ENCODE measurements at regions not wholly inside any gene's neighbourhood (a gene's known extent, or its start where the extent isn't known, plus 50 kb on each side); places are given as distances from the start of the nearest gene placed in this dataset.

DNA sequence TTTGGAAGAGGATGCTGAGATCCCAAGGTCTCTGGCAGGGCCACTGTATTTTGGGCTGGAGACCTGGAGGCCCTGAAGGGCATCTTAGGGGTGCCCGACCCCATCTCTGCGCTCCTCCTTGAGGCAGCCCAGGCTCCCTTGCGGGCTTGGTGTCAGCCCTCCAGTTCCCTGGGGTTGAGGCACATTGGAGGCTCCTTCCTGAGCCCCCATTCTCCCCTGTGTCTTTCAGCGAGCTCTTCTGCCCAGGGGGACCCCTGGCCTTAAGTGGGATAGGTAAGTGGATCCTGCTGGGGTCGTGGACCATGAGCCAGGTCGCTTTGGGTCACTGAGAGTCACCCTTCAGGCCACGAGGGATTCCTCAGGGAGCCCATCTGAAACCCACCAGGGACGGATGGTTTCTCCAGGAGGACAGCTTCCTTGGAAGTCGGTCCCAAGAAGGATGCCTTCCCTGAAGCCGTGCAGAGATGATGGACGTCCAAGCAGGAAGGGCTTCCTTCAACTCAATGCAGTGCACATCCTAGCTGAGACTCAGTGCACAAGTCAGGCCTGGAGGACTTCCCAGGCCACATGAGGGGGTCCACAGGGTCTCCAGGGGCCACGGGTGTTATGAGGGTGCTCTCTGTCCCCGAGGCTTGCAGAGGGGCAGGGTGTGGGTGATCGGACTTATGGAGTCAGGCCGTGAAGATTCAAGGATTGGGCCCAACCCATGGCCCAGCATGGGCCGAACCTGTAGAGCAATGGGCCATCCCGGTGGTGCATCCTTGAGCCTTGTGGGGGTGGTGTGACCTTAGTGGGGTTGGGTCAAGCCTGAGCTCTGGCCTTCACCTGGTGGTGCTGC lies 224.3 kb downstream of the SNRPN start:
- Mint-ChIP-seq H3K4me3 (no peak overlapping the region), H3K36me3 (peaks cover 4% of the 10 kb centered on the region), H3K27ac (no peak overlapping the region), H3K4me1 (no peaks in the 10 kb centered on the region), H3K27me3 (ENCODE audit: low read depth) (no peaks in the 10 kb centered on the region), H3K9me3 (peaks cover 28% of the 10 kb centered on the region)
- DNase-seq (ENCODE audit: low spot score in 2 of 2, unreplicated experiment in 2 of 2): peak; percentile 10 to 26
- TF ChIP-seq, protein P1, sequence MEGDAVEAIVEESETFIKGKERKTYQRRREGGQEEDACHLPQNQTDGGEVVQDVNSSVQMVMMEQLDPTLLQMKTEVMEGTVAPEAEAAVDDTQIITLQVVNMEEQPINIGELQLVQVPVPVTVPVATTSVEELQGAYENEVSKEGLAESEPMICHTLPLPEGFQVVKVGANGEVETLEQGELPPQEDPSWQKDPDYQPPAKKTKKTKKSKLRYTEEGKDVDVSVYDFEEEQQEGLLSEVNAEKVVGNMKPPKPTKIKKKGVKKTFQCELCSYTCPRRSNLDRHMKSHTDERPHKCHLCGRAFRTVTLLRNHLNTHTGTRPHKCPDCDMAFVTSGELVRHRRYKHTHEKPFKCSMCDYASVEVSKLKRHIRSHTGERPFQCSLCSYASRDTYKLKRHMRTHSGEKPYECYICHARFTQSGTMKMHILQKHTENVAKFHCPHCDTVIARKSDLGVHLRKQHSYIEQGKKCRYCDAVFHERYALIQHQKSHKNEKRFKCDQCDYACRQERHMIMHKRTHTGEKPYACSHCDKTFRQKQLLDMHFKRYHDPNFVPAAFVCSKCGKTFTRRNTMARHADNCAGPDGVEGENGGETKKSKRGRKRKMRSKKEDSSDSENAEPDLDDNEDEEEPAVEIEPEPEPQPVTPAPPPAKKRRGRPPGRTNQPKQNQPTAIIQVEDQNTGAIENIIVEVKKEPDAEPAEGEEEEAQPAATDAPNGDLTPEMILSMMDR (IDR thresholded peaks at IDR 0.05; ENCODE audit: unreplicated experiment): no peak

DNA sequence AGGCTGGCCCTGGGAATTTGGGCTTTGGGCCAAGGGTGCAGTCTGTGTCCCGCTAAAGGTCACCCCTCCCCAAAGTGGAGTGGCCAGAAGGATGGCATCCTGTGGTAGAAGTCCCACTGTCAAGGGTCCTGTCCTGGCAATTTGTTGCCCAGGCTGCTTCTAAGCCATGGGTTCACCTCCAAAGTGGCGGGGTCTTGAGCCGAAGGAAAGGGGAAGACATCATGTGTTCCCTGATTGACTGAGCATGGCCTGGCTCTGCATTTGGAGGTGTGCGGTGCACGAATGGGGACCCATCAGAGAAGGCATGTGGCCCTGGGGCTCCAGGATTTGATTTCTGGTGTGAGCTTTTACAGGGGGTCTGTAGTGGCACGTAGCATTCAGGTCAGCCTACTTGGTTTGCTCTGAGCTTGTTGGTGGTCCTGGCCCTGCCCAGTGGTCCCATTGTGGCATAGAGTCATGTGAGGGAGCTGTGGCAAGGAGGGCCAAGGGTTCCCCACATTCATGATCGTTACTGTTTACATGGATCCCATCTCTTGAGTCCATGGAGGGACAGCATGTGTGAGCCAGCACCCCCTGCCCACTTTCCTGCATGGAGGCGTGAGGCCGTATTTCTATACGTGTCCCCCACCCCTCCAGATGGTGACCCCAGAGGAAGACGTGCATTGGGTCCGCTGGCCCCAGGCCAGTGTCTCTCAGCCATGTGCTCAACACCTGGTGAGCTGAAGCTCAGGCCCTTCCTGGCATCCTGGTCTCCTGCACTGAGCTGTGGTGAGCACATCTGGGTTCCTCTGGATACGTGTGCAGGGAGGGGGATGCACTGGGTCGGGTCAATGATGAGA lies 225.1 kb downstream of the SNRPN start:
- Mint-ChIP-seq H3K27me3 (ENCODE audit: low read depth) (no peaks in the 10 kb centered on the region), H3K4me3 (no peak overlapping the region), H3K4me1 (no peaks in the 10 kb centered on the region), H3K9me3 (peaks cover 21% of the 10 kb centered on the region), H3K27ac (no peak overlapping the region), H3K36me3 (peaks cover 3% of the 10 kb centered on the region)
- DNase-seq (ENCODE audit: low spot score in 2 of 2, unreplicated experiment in 2 of 2): peak; percentile 8 to 16
- TF ChIP-seq, protein P1 (IDR thresholded peaks at IDR 0.05; ENCODE audit: unreplicated experiment): no peak

GRCh38 chr15:25180606-25181292 lies 226.0 kb downstream of the SNRPN start:
- no peaks in the 10 kb centered on the region for H3K4me1 Mint-ChIP-seq

DNA sequence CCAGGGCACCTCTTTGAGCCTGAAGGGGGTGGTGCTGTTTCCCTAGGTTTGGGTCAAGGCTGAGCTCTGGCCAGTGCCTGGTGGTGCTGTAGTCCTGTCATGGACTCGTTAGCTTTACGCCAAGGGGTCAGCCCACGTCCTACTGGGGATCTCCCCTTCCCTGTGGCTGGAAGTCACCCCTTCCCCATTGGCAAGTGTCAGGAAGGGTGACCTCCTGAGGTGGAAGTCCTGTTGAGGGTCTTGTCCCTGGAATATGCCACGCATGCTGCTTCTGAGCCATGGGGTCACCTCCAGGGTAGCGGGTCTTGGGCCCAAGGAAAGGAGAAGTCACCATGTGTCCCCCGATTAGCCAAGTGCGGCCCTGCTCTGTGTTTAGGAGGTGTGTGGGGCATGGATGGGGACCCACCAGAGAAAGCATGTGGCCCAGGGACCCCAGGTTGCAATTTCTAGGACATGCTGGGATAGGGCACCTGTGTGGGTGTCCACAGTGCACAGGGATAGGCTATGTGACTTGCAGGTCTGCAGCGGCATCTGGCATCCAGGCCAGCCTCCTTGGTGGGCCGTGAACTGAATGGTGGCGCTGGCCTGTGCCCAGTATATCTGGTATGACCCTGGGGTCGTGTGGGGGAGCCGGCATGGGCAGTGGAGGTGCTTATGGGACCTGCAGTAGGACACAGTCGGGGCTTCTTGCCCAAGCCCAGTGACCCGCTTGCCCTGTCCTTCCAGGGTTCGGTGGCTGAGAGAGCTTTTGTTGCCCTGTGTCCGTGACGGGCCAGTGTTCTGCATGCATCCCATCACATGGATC lies 226.7 kb downstream of the SNRPN start:
- TF ChIP-seq, protein P1 (IDR thresholded peaks at IDR 0.05; ENCODE audit: unreplicated experiment): no peak
- peak; percentile 11 to 14 for DNase-seq (ENCODE audit: low spot score in 2 of 2, unreplicated experiment in 2 of 2)
- Mint-ChIP-seq H3K27me3 (ENCODE audit: low read depth) (no peaks in the 10 kb centered on the region), H3K4me3 (no peak overlapping the region), H3K9me3 (peaks cover 22% of the 10 kb centered on the region), H3K36me3 (peaks cover 5% of the 10 kb centered on the region), H3K4me1 (no peaks in the 10 kb centered on the region), H3K27ac (no peak overlapping the region)

More at GRCh38 chr15:25180606-25181292, 226.0 kb downstream of the SNRPN start:
- no peak overlapping the region for H3K27ac Mint-ChIP-seq
- H3K4me3 Mint-ChIP-seq: no peak overlapping the region
- H3K27me3 Mint-ChIP-seq (ENCODE audit: low read depth): no peaks in the 10 kb centered on the region
- TF ChIP-seq, protein P1 (IDR thresholded peaks at IDR 0.05; ENCODE audit: unreplicated experiment): no peak
- DNase-seq (ENCODE audit: low spot score in 2 of 2, unreplicated experiment in 2 of 2): peak; percentile 10 to 29
- H3K9me3 Mint-ChIP-seq: peaks cover 24% of the 10 kb centered on the region
- H3K36me3 Mint-ChIP-seq: peaks cover 5% of the 10 kb centered on the region

DNA sequence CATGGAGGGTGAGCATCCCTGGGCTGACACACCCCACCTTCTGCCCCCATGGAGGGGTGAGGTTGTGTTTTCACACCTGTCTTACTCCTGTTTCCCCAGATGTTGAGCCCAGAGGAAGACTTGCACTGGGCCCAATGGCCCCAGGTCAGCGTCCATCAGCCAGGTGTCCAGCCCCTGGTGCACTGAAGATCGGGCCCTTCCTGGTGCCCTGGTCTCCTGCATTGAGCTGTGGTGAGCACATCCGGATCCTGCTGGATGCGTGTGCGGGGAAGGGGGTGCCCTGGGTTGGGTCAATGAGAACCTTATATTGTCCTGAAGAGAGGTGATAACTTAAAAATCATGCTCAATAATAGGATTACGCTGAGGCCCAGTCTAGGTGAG lies 227.3 kb downstream of the SNRPN start:
- peak in 1 of 2 experiments; percentile 7 for DNase-seq (ENCODE audit: low spot score in 2 of 2, unreplicated experiment in 2 of 2)
- peaks cover 27% of the 10 kb centered on the region for H3K9me3 Mint-ChIP-seq
- TF ChIP-seq, protein P1 (IDR thresholded peaks at IDR 0.05; ENCODE audit: unreplicated experiment): no peak
- no peaks in the 10 kb centered on the region for H3K4me1 Mint-ChIP-seq
- H3K27ac Mint-ChIP-seq: no peak overlapping the region
- peaks cover 5% of the 10 kb centered on the region for H3K36me3 Mint-ChIP-seq
- no peak overlapping the region for H3K4me3 Mint-ChIP-seq
- H3K27me3 Mint-ChIP-seq (ENCODE audit: low read depth): no peaks in the 10 kb centered on the region

Data from mesothelial cell of epicardium (in vitro differentiated cells).